ENCODE measurements at regions not wholly inside any gene's neighbourhood (a gene's known extent, or its start where the extent isn't known, plus 50 kb on each side); places are given as distances from the start of the nearest gene placed in this dataset.
"Not testable (repeated sequence)": the region's sequence is repeated elsewhere in the genome, so short reads cannot be mapped to it uniquely, and the experiment has no call there.

DNA sequence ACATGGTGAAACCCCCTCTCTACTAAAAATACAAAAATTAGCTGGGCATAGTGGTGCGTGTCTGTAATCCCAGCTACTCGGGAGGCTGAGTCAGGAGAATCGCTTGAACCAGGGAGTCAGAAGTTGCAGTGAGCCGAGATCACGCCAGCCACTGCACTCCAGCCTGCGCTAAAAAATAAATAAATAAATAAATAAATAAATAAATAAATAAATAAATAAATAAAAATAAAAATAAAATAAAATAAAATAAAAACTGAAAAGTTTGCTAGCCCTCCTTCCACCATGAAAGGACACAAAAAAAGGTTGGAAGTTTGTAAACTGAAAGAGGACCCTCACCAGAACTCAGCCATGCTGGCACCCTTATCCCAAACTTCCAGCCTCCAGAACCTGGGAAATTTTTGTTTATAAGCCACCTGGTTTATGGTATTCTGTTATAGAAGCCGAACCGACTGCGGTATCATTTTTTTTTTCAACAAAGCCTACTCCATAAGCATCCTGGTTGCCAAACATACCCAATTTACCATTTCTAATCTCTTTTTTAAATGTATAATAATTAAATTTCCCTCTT is 448.2 kb downstream of the SEMA3D start:
- Histone ChIP-seq H3K4me1 (no peaks in the 10 kb centered on the region), H3K27me3 (no peaks in the 10 kb centered on the region), H3K36me3 (no peaks in the 10 kb centered on the region), H3K9me3 (no peaks in the 10 kb centered on the region), H3K4me3 (no peak overlapping the region), H3K27ac (no peak overlapping the region)
- no peak for ATAC-seq
- intact Hi-C loops (cut with DNase I), result no loop called here
- no peak for DNase-seq
- TF ChIP-seq, protein P1, sequence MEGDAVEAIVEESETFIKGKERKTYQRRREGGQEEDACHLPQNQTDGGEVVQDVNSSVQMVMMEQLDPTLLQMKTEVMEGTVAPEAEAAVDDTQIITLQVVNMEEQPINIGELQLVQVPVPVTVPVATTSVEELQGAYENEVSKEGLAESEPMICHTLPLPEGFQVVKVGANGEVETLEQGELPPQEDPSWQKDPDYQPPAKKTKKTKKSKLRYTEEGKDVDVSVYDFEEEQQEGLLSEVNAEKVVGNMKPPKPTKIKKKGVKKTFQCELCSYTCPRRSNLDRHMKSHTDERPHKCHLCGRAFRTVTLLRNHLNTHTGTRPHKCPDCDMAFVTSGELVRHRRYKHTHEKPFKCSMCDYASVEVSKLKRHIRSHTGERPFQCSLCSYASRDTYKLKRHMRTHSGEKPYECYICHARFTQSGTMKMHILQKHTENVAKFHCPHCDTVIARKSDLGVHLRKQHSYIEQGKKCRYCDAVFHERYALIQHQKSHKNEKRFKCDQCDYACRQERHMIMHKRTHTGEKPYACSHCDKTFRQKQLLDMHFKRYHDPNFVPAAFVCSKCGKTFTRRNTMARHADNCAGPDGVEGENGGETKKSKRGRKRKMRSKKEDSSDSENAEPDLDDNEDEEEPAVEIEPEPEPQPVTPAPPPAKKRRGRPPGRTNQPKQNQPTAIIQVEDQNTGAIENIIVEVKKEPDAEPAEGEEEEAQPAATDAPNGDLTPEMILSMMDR (IDR thresholded peaks at IDR 0.05), result no peak
- no peak for TF ChIP-seq POLR2A (IDR thresholded peaks at IDR 0.05)
- 93 to 97% (median 96%) methylated on average over 9 of the region's 9 CpGs for WGBS, 4 donors

DNA sequence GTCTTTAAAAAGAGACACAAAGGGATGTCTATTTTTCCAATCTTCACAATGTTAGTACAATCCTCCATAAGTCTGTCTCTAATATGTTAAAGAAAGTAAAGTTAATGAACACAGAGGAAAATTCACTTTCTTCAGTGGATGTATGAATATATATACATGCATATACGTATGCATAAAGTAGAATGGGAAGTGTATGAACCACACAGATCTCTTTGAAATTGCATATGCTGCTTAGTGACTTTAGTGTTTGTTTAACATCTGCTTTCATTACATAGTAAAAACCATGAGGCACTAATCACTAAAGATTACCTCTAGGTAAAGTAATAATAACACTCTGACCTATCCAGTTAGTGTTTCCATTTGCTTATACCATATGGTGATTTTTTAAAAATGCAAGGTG is 451.2 kb downstream of the SEMA3D start:
- no peak for TF ChIP-seq POLR2A (IDR thresholded peaks at IDR 0.05)
- TF ChIP-seq, protein P1 (IDR thresholded peaks at IDR 0.05), result no peak
- 89 to 95% (median 92%) methylated on average over 1 of the region's 1 CpG for WGBS, 4 donors
- Histone ChIP-seq H3K27ac (no peak overlapping the region), H3K4me3 (no peak overlapping the region), H3K4me1 (no peaks in the 10 kb centered on the region), H3K36me3 (no peaks in the 10 kb centered on the region), H3K9me3 (peaks cover 0 to 18% (median 7%) of the 10 kb centered on the region in 12 donors), H3K27me3 (no peaks in the 10 kb centered on the region)
- DNase-seq (no peak), ATAC-seq (no peak)
- intact Hi-C loops (cut with DNase I), result no loop called here

DNA sequence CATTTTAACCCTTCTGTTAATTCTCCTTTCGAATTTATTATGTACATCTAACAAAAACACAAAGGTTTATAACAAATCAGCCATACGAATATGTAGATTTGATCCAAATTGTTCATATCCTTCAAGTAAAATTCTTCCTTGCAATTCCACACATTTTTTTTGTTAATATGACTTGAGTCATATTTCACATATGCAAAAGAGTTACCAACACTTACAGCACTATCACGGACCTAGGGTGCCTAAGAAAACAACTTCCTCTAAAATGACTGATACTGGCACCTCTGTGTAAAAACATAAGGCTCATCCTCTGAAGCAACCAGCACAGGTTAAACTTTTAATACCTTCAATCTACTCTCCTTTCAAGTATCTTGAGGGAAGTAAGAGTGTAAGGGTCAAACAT is 451.8 kb downstream of the SEMA3D start:
- Histone ChIP-seq H3K36me3 (no peaks in the 10 kb centered on the region), H3K4me3 (no peak overlapping the region), H3K27me3 (no peaks in the 10 kb centered on the region), H3K27ac (no peak overlapping the region), H3K9me3 (peaks cover 0 to 18% (median 7%) of the 10 kb centered on the region in 12 donors), H3K4me1 (no peaks in the 10 kb centered on the region)
- DNase-seq (no peak), ATAC-seq (no peak)
- WGBS, 4 donors, result 83 to 91% (median 87%) methylated on average over 3 of the region's 3 CpGs
- no peak for TF ChIP-seq POLR2A (IDR thresholded peaks at IDR 0.05)
- TF ChIP-seq, protein P1 (IDR thresholded peaks at IDR 0.05), result no peak
- intact Hi-C loops (cut with DNase I), result no loop called here

DNA sequence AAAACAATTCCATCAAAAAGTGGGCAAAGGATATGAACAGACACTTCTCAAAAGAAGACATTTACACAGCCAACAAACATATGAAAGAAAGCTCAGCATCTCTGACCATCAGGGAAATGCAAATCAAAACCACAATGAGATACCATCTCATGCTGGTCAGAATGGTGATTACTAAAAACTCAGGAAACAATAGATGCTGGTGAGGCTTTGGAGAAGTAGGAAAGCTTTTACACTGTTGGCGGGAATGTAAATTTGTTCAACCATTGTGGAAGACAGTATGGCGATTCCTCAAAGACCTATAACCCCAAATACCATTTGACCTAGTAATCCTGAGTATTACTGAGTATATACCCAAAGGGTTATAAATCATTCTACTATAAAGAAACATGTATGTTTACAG is 452.9 kb downstream of the SEMA3D start:
- H3K27ac ChIP-seq; ATAC-seq; DNase-seq; H3K36me3 ChIP-seq; H3K4me3 ChIP-seq; H3K27me3 ChIP-seq; H3K4me1 ChIP-seq; intact Hi-C loops (cut with DNase I): not testable (repeated sequence)
- WGBS, 4 donors, result 97 to 100% (median 98%) methylated on average over 2 of the region's 2 CpGs
- peaks cover 0 to 18% (median 7%) of the 10 kb centered on the region in 12 donors for H3K9me3 ChIP-seq

DNA sequence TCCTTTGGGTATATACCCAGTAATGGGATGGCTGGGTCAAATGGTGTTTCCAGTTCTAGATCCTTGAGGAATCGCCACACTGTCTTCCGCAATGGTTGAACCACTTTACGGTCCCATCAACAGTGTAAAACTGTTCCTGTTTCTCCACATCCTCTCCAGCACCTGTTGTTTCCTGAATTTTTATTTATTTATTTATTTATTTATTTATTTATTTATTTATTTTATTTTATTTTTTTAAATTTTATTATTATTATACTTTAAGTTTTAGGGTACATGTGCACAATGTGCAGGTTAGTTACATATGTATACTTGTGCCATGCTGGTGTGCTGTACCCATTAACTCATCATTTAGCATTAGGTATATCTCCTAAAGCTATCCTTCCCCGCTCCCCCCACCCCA is 456.0 kb downstream of the SEMA3D start:
- H3K27ac ChIP-seq; intact Hi-C loops (cut with DNase I); H3K4me3 ChIP-seq; ATAC-seq; H3K4me1 ChIP-seq; DNase-seq; H3K27me3 ChIP-seq; H3K36me3 ChIP-seq: not testable (repeated sequence)
- peaks cover 0 to 24% (median 7%) of the 10 kb centered on the region in 12 donors for H3K9me3 ChIP-seq
- WGBS, 4 donors, result 93 to 97% (median 96%) methylated on average over 4 of the region's 4 CpGs
